HCT116 (cell line): ENCODE measurements at regions not wholly inside any gene's neighbourhood (a gene's known extent, or its start where the extent isn't known, plus 50 kb on each side); places are given as distances from the start of the nearest gene placed in this dataset.

Experiments
- CEBPB ChIP-seq: IDR thresholded peaks from 2 replicates; pipeline ENCODE4 v1.6.1; 2012; ENCODE audit warnings: low read depth
- EZH2phosphoT487 ChIP-seq: fragments of 200-600 bp; IDR thresholded peaks from 2 replicates; pipeline ENCODE4 v1.6.1; 2018; ENCODE audit warnings: antibody characterized with exemption, borderline replicate concordance
- YY1 ChIP-seq: IDR thresholded peaks from 2 replicates; pipeline ENCODE4 v1.6.1; 2011; ENCODE audit warnings: low read length, low read depth, moderate library complexity, mild to moderate bottlenecking; ENCODE audit not compliant: insufficient replicate concordance; ENCODE audit errors: extremely low read depth
- ZNF274 ChIP-seq: fragments of 200-500 bp; sonication (Bioruptor generic); IDR thresholded peaks from 2 replicates; pipeline ENCODE4 v1.6.1; 2014; ENCODE audit warnings: mild to moderate bottlenecking, low read depth, low read length, inconsistent platforms
- TF ChIP-seq, protein P1 (sequence below): IDR thresholded peaks from 2 replicates; pipeline ENCODE4 v1.6.1; 2012; ENCODE audit warnings: low read depth
- TF ChIP-seq, protein P2 (sequence below), 3 experiments: fragments of 200-600 bp in 1 of 3; sonication (generic) in 1 of 3; IDR thresholded peaks in 2 of 3; conservative IDR thresholded peaks in 1 of 3; 2 replicates each; pipeline ENCODE4 v1.5.1; 2012 to 2017; ENCODE audit warnings: low read depth in 2 of 3, low read length in 2 of 3, antibody characterized with exemption in 1 of 3, borderline replicate concordance in 1 of 3, control low read depth in 1 of 3, mild to moderate bottlenecking in 1 of 3, mixed read lengths in 1 of 3, mixed run types in 1 of 3, moderate library complexity in 1 of 3; ENCODE audit not compliant: insufficient read depth in 1 of 3

DNA sequence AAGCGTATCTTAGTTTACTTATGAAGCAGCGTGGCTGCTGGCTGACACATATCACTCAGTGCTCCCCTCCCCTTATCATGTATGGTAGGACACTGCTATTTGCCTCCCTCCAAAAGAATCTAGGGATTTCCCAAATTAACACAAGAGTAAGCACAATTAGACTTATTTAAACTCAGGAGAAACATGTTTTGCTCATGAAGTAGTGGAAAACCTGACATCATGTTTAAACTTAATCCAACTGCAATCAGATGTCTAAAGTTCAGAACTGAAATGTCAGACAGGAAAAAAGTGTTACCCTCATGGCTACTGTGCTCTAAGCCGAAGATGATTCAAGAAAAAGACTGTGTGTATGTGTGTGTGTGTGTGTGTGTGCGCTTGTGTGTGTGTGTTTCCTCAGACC lies 324.1 kb upstream of the TNC start:
- TF ChIP-seq, protein P1, sequence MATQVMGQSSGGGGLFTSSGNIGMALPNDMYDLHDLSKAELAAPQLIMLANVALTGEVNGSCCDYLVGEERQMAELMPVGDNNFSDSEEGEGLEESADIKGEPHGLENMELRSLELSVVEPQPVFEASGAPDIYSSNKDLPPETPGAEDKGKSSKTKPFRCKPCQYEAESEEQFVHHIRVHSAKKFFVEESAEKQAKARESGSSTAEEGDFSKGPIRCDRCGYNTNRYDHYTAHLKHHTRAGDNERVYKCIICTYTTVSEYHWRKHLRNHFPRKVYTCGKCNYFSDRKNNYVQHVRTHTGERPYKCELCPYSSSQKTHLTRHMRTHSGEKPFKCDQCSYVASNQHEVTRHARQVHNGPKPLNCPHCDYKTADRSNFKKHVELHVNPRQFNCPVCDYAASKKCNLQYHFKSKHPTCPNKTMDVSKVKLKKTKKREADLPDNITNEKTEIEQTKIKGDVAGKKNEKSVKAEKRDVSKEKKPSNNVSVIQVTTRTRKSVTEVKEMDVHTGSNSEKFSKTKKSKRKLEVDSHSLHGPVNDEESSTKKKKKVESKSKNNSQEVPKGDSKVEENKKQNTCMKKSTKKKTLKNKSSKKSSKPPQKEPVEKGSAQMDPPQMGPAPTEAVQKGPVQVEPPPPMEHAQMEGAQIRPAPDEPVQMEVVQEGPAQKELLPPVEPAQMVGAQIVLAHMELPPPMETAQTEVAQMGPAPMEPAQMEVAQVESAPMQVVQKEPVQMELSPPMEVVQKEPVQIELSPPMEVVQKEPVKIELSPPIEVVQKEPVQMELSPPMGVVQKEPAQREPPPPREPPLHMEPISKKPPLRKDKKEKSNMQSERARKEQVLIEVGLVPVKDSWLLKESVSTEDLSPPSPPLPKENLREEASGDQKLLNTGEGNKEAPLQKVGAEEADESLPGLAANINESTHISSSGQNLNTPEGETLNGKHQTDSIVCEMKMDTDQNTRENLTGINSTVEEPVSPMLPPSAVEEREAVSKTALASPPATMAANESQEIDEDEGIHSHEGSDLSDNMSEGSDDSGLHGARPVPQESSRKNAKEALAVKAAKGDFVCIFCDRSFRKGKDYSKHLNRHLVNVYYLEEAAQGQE: no peak
- TF ChIP-seq, protein P2, sequence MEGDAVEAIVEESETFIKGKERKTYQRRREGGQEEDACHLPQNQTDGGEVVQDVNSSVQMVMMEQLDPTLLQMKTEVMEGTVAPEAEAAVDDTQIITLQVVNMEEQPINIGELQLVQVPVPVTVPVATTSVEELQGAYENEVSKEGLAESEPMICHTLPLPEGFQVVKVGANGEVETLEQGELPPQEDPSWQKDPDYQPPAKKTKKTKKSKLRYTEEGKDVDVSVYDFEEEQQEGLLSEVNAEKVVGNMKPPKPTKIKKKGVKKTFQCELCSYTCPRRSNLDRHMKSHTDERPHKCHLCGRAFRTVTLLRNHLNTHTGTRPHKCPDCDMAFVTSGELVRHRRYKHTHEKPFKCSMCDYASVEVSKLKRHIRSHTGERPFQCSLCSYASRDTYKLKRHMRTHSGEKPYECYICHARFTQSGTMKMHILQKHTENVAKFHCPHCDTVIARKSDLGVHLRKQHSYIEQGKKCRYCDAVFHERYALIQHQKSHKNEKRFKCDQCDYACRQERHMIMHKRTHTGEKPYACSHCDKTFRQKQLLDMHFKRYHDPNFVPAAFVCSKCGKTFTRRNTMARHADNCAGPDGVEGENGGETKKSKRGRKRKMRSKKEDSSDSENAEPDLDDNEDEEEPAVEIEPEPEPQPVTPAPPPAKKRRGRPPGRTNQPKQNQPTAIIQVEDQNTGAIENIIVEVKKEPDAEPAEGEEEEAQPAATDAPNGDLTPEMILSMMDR (IDR thresholded peaks at IDR 0.05 in 2 of 3, conservative IDR thresholded peaks at IDR 0.05 in 1 of 3; ENCODE audit: borderline replicate concordance in 1 of 3, insufficient read depth in 1 of 3, low read depth in 2 of 3, low read length in 2 of 3): no peak
- TF ChIP-seq CEBPB (no peak), YY1 (no peak), ZNF274 (no peak), EZH2phosphoT487 (no peak)
